ENCODE measurements at regions not wholly inside any gene's neighbourhood (a gene's known extent, or its start where the extent isn't known, plus 50 kb on each side); places are given as distances from the start of the nearest gene placed in this dataset.

DNA sequence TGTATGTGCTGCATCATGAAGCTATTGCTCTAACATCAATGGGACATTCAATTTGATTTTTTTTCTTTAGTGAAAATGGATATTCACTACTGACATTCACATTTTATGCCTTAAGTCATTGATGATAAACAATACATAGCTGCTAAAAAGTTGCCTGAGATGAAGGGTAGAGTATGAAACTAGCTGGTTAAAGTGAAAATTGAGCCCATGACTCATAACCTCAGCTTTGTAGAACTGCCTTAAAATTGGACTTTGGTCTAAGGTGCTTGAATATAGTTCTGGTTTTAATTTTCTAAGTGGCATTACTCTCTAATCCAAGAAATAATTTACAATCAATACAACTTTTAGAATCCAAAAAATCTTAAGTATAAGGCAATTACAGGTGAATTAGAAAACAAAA is 740.4 kb upstream of the RIOK2 start:
- H3K4me3 Mint-ChIP-seq, result no peak overlapping the region
- TF ChIP-seq, protein P1, sequence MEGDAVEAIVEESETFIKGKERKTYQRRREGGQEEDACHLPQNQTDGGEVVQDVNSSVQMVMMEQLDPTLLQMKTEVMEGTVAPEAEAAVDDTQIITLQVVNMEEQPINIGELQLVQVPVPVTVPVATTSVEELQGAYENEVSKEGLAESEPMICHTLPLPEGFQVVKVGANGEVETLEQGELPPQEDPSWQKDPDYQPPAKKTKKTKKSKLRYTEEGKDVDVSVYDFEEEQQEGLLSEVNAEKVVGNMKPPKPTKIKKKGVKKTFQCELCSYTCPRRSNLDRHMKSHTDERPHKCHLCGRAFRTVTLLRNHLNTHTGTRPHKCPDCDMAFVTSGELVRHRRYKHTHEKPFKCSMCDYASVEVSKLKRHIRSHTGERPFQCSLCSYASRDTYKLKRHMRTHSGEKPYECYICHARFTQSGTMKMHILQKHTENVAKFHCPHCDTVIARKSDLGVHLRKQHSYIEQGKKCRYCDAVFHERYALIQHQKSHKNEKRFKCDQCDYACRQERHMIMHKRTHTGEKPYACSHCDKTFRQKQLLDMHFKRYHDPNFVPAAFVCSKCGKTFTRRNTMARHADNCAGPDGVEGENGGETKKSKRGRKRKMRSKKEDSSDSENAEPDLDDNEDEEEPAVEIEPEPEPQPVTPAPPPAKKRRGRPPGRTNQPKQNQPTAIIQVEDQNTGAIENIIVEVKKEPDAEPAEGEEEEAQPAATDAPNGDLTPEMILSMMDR (IDR thresholded peaks at IDR 0.05), result no peak
- ChIA-PET POLR2A (no interaction called here), CTCF (no interaction called here)
- DNase-seq, result no peak
- H3K36me3 Mint-ChIP-seq (ENCODE audit: low read depth), result no peaks in the 10 kb centered on the region
- Histone ChIP-seq H3K27me3 (ENCODE audit: control insufficient read depth in 1 of 2, insufficient read depth in 2 of 2, low read length in 2 of 2) (no peaks in the 10 kb centered on the region), H3K4me3 (ENCODE audit: low read length) (no peak overlapping the region), H3K36me3 (ENCODE audit: insufficient read depth, low read length) (no peaks in the 10 kb centered on the region), H3K27ac (ENCODE audit: low read depth in 1 of 2, low read length in 2 of 2) (no peak overlapping the region), H3K9me3 (ENCODE audit: control insufficient read depth in 1 of 2, insufficient read depth in 1 of 2, low read length in 2 of 2) (no peaks in the 10 kb centered on the region), H3K4me1 (ENCODE audit: insufficient read depth, low read length) (no peaks in the 10 kb centered on the region)
- ATAC-seq (ENCODE audit: poor library complexity), result no peak
- intact Hi-C loops (cut with DNase I, micrococcal nuclease), result no loop called here
- H3K9me3 Mint-ChIP-seq, result no peaks in the 10 kb centered on the region
- no peak overlapping the region for H3K27ac Mint-ChIP-seq
- no peaks in the 10 kb centered on the region for H3K27me3 Mint-ChIP-seq
- no peaks in the 10 kb centered on the region for H3K4me1 Mint-ChIP-seq (ENCODE audit: low read depth)

DNA sequence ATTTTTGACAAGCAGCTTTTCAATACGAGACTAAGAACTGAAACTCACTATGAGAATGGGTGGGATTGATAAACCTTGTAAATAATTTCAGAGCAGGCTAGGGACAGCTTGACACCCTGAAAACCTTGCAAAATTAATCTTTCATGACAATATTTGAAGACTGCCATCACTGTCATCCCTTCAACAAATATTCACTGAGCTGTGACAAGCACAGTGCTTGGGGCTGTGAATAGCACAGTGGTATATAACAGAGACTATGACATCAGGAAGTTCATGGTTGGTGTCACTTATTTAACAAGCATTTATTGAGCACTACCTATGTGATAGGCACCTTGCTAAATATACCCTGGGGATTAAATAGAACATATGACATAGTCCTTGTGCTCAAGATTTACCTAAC is 741.0 kb upstream of the RIOK2 start:
- Histone ChIP-seq H3K27me3 (ENCODE audit: control insufficient read depth in 1 of 2, insufficient read depth in 2 of 2, low read length in 2 of 2) (no peaks in the 10 kb centered on the region), H3K4me1 (ENCODE audit: insufficient read depth, low read length) (no peaks in the 10 kb centered on the region), H3K27ac (ENCODE audit: low read depth in 1 of 2, low read length in 2 of 2) (no peak overlapping the region), H3K4me3 (ENCODE audit: low read length) (no peak overlapping the region), H3K9me3 (ENCODE audit: control insufficient read depth in 1 of 2, insufficient read depth in 1 of 2, low read length in 2 of 2) (no peaks in the 10 kb centered on the region), H3K36me3 (ENCODE audit: insufficient read depth, low read length) (no peaks in the 10 kb centered on the region)
- no peaks in the 10 kb centered on the region for H3K9me3 Mint-ChIP-seq
- intact Hi-C loops (cut with DNase I, micrococcal nuclease), result no loop called here
- CTCF ChIA-PET, result no interaction called here
- no peak overlapping the region for H3K4me3 Mint-ChIP-seq
- H3K27ac Mint-ChIP-seq, result no peak overlapping the region
- no peaks in the 10 kb centered on the region for H3K27me3 Mint-ChIP-seq
- no peaks in the 10 kb centered on the region for H3K36me3 Mint-ChIP-seq (ENCODE audit: low read depth)
- TF ChIP-seq, protein P1 (IDR thresholded peaks at IDR 0.05), result no peak
- POLR2A ChIA-PET, result no interaction called here
- H3K4me1 Mint-ChIP-seq (ENCODE audit: low read depth), result no peaks in the 10 kb centered on the region
- DNase-seq, result no peak
- ATAC-seq (ENCODE audit: poor library complexity), result no peak

DNA sequence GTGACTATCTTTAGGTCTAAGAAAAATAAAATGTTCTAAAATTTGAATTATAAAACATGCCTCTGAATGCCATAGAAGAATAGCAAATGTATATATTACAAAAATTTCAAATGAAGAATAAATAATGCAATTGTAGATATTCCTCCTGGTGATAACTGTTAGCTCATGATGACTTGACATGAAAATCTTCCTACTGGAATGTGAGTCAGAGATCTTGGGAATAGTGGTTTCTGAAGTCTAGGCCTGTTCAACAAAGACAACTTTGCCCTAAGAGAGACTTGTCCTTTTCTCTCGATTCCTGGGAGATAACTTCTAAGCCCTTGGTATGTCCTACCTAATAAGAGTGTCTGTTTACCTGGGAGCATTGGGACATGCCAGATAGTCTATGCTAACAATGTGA is 746.3 kb upstream of the RIOK2 start:
- Histone ChIP-seq H3K4me3 (ENCODE audit: low read length) (no peak overlapping the region), H3K27ac (ENCODE audit: low read depth in 1 of 2, low read length in 2 of 2) (no peak overlapping the region), H3K27me3 (ENCODE audit: control insufficient read depth in 1 of 2, insufficient read depth in 2 of 2, low read length in 2 of 2) (no peaks in the 10 kb centered on the region), H3K9me3 (ENCODE audit: control insufficient read depth in 1 of 2, insufficient read depth in 1 of 2, low read length in 2 of 2) (no peaks in the 10 kb centered on the region), H3K4me1 (ENCODE audit: insufficient read depth, low read length) (no peaks in the 10 kb centered on the region), H3K36me3 (ENCODE audit: insufficient read depth, low read length) (no peaks in the 10 kb centered on the region)
- Mint-ChIP-seq H3K36me3 (ENCODE audit: low read depth) (no peaks in the 10 kb centered on the region), H3K4me3 (no peak overlapping the region), H3K27ac (no peak overlapping the region), H3K4me1 (ENCODE audit: low read depth) (no peaks in the 10 kb centered on the region), H3K9me3 (no peaks in the 10 kb centered on the region), H3K27me3 (no peaks in the 10 kb centered on the region)
- TF ChIP-seq, protein P1 (IDR thresholded peaks at IDR 0.05), result no peak
- ATAC-seq (ENCODE audit: poor library complexity) (no peak), DNase-seq (no peak)
- intact Hi-C loops (cut with DNase I, micrococcal nuclease), result no loop called here
- ChIA-PET POLR2A (no interaction called here), CTCF (interaction anchor here (1.0 kb wide), 1 partner anchor 37 kb away, joined by 3 read pairs; no protein-coding TSS in a partner anchor)
